IMR-90 (cell line): ENCODE measurements at regions not wholly inside any gene's neighbourhood (a gene's known extent, or its start where the extent isn't known, plus 50 kb on each side); places are given as distances from the start of the nearest gene placed in this dataset.

Experiments
- ATAC-seq: fragments of 200-7000 bp; cut with Tn5 transposase; 2 replicates; pipeline ENCODE4 v1.9.1; 2020; ENCODE audit warnings: low read depth, mild to moderate bottlenecking, moderate library complexity
- BruUV-seq: library from RNA; stranded (reverse); fragments of 400-500 nt; replicated peaks from 2 replicates; lab custom pipeline; 2021; lab: Mats Ljungman, UMichigan
- CTCF ChIA-PET: fragments of 300-600 bp; formaldehyde crosslinking; extraction: SDS; loops from one replicate; lab custom pipeline; 2021; ENCODE audit warnings: antibody characterized with exemption; lab: Yijun Ruan, JAX
- POLR2A ChIA-PET: fragments of 300-600 bp; sonication (Branson Sonifier 250); formaldehyde crosslinking; loops from one replicate; lab custom pipeline; 2022; ENCODE audit warnings: antibody characterized with exemption; ENCODE audit not compliant: unreplicated experiment; lab: Charles Lee
- DNase-seq: peaks from one replicate; pipeline ENCODE4 v3.0.0; 2013
- H2AFZ ChIP-seq: replicated peaks from 2 replicates; pipeline ENCODE3; 2013; ENCODE audit warnings: low read length, mild to moderate bottlenecking; ENCODE audit not compliant: poor library complexity
- H2AK5ac ChIP-seq: 2 replicates; pipeline ENCODE4 v1.6.1; 2013; ENCODE audit warnings: low read depth, low read length, inconsistent platforms
- H2AK9ac ChIP-seq: replicated peaks from 2 replicates; pipeline ENCODE3; 2013; ENCODE audit warnings: mild to moderate bottlenecking, low read depth, low read length, moderate library complexity; ENCODE audit not compliant: poor library complexity
- H2BK120ac ChIP-seq: 2 replicates; pipeline ENCODE4 v1.6.1; 2013; ENCODE audit warnings: low read depth, low read length, inconsistent platforms
- H2BK15ac ChIP-seq: 3 replicates; pipeline ENCODE4 v1.6.1; 2013; ENCODE audit warnings: low read depth, low read length, inconsistent platforms
- H2BK20ac ChIP-seq: 2 replicates; pipeline ENCODE4 v1.6.1; 2013; ENCODE audit warnings: low read depth, mild to moderate bottlenecking, inconsistent platforms, low read length, moderate library complexity
- H2BK5ac ChIP-seq: 2 replicates; pipeline ENCODE4 v1.6.1; 2013; ENCODE audit warnings: mild to moderate bottlenecking, low read depth, low read length, inconsistent platforms; ENCODE audit not compliant: poor library complexity, severe bottlenecking
- H3K14ac ChIP-seq: replicated peaks from 2 replicates; pipeline ENCODE4 v1.6.1; 2013; ENCODE audit warnings: low read depth, low read length, inconsistent platforms
- H3K18ac ChIP-seq: 2 replicates; pipeline ENCODE4 v1.6.1; 2013; ENCODE audit warnings: low read depth, low read length, control low read depth
- H3K23ac ChIP-seq: 2 replicates; pipeline ENCODE4 v1.6.1; 2013; ENCODE audit warnings: low read depth, low read length, inconsistent platforms
- H3K27ac ChIP-seq: 2 replicates; pipeline ENCODE4 v1.5.1; 2013; ENCODE audit warnings: mild to moderate bottlenecking, control low read depth, low read length; ENCODE audit not compliant: insufficient read depth
- H3K27me3 ChIP-seq: 2 replicates; pipeline ENCODE4 v1.6.1; 2013; ENCODE audit warnings: low read length; ENCODE audit not compliant: control insufficient read depth, insufficient read depth
- H3K36me3 ChIP-seq: 2 replicates; pipeline ENCODE4 v1.6.1; 2013; ENCODE audit warnings: low read length, mixed read lengths; ENCODE audit not compliant: control insufficient read depth, insufficient read depth
- H3K4ac ChIP-seq: 2 replicates; pipeline ENCODE4 v1.6.1; 2013; ENCODE audit warnings: low read depth, low read length, inconsistent platforms
- H3K4me1 ChIP-seq: 2 replicates; pipeline ENCODE4 v1.6.1; 2013; ENCODE audit warnings: low read length, mixed read lengths; ENCODE audit not compliant: control insufficient read depth, insufficient read depth
- H3K4me2 ChIP-seq: 2 replicates; pipeline ENCODE4 v1.6.1; 2013; ENCODE audit warnings: low read depth, mild to moderate bottlenecking, control low read depth, low read length, moderate library complexity
- H3K4me3 ChIP-seq: 2 replicates; pipeline ENCODE4 v1.5.1; 2013; ENCODE audit warnings: low read depth, mild to moderate bottlenecking, control low read depth, low read length, moderate library complexity; ENCODE audit not compliant: insufficient read depth
- H3K56ac ChIP-seq: 2 replicates; pipeline ENCODE4 v1.6.1; 2013; ENCODE audit warnings: low read length, inconsistent platforms; ENCODE audit not compliant: insufficient read depth; ENCODE audit errors: extremely low read depth
- H3K79me1 ChIP-seq, 2 experiments: 2 replicates each; pipeline ENCODE4 v1.6.1; 2013; ENCODE audit warnings: low read length in 2 of 2, inconsistent platforms in 1 of 2, low read depth in 1 of 2
- H3K9ac ChIP-seq: 2 replicates; pipeline ENCODE4 v1.6.1; 2013; ENCODE audit warnings: low read depth, low read length, control low read depth
- H3K9me1 ChIP-seq: 2 replicates; pipeline ENCODE4 v1.6.1; 2013; ENCODE audit warnings: low read length, inconsistent platforms; ENCODE audit not compliant: insufficient read depth
- H3K9me3 ChIP-seq: 2 replicates; pipeline ENCODE4 v1.6.1; 2013; ENCODE audit warnings: low read length; ENCODE audit not compliant: control insufficient read depth, insufficient read depth
- H4K20me1 ChIP-seq: 2 replicates; pipeline ENCODE4 v1.6.1; 2013; ENCODE audit warnings: low read length, inconsistent platforms; ENCODE audit not compliant: insufficient read depth
- H4K5ac ChIP-seq: 2 replicates; pipeline ENCODE4 v1.6.1; 2013; ENCODE audit warnings: mild to moderate bottlenecking, low read depth, low read length, control low read depth
- H4K8ac ChIP-seq, 2 experiments: 2 replicates each; pipeline ENCODE4 v1.6.1; 2013; ENCODE audit warnings: low read depth in 2 of 2, low read length in 2 of 2, control low read depth in 1 of 2, inconsistent platforms in 1 of 2
- H4K91ac ChIP-seq: 2 replicates; pipeline ENCODE4 v1.6.1; 2013; ENCODE audit warnings: low read depth, low read length, inconsistent platforms; ENCODE audit not compliant: insufficient read depth
- BHLHE40 ChIP-seq: fragments of 150-350 bp; IDR thresholded peaks from 2 replicates; pipeline ENCODE4 v1.6.1; 2016; ENCODE audit warnings: mild to moderate bottlenecking, low read depth, low read length
- CEBPB ChIP-seq: IDR thresholded peaks from 2 replicates; pipeline ENCODE4 v1.6.1; 2012; ENCODE audit warnings: low read depth, low read length, improper control_type of control experiment
- CHD1 ChIP-seq: IDR thresholded peaks from 2 replicates; pipeline ENCODE4 v1.6.1; 2012; ENCODE audit warnings: low read depth, low read length, improper control_type of control experiment
- FOS ChIP-seq: fragments of 150-350 bp; IDR thresholded peaks from 2 replicates; pipeline ENCODE4 v1.6.1; 2016; ENCODE audit warnings: low read depth, low read length
- MAZ ChIP-seq: IDR thresholded peaks from 2 replicates; pipeline ENCODE4 v1.6.1; 2012; ENCODE audit warnings: low read depth, mild to moderate bottlenecking, low read length, improper control_type of control experiment, moderate library complexity, borderline replicate concordance
- MXI1 ChIP-seq: IDR thresholded peaks from 2 replicates; pipeline ENCODE4 v1.6.1; 2012; ENCODE audit warnings: low read depth, mild to moderate bottlenecking, low read length, moderate library complexity, borderline replicate concordance
- POLR2A ChIP-seq: IDR thresholded peaks from 2 replicates; pipeline ENCODE4 v1.6.1; 2012; ENCODE audit warnings: mild to moderate bottlenecking, low read depth, low read length
- RCOR1 ChIP-seq: IDR thresholded peaks from 2 replicates; pipeline ENCODE4 v1.6.1; 2012; ENCODE audit warnings: mild to moderate bottlenecking, low read length, improper control_type of control experiment; ENCODE audit not compliant: insufficient replicate concordance
- RFX5 ChIP-seq: IDR thresholded peaks from 2 replicates; pipeline ENCODE4 v1.8.0; 2012; ENCODE audit warnings: low read depth, mild to moderate bottlenecking, low read length, moderate library complexity
- SMC3 ChIP-seq: fragments of 150-350 bp; IDR thresholded peaks from 2 replicates; pipeline ENCODE4 v1.6.1; 2016; ENCODE audit warnings: low read depth, mild to moderate bottlenecking, antibody characterized with exemption, low read length, moderate library complexity
- WGBS, 2 experiments: methylation state at CpG; one replicate each; pipeline versions ENCODE4 v1.1.5 to v1.1.7; 2013; ENCODE audit warnings: missing lambda C conversion rate in 2 of 2; ENCODE audit not compliant: insufficient read length in 1 of 2; ENCODE audit errors: extremely low coverage in 2 of 2; 5-methylcytosine and 5-hydroxymethylcytosine counted together
- dilution Hi-C: fragments of 300-500 bp; cut with HindIII; formaldehyde crosslinking; loops from one replicate; pipeline ENCODE4 v1.14.3; 2018; ENCODE audit warnings: low sequenced_read_pairs; ENCODE audit not compliant: unreplicated experiment
- in situ Hi-C: fragments of 300-500 bp; cut with MboI; formaldehyde crosslinking; loops from 3 replicates; pipeline ENCODE4 v1.14.3; 2019; ENCODE audit warnings: low sequenced_read_pairs, inconsistent platforms, mixed read lengths
- intact Hi-C: fragments of 100-400 bp; cut with micrococcal nuclease; formaldehyde crosslinking; loops from 2 replicates; pipeline ENCODE4 v1.10.0; 2022
- TF ChIP-seq, protein P1 (sequence below): fragments of 150-350 bp; IDR thresholded peaks from 2 replicates; pipeline ENCODE4 v1.6.1; 2017; ENCODE audit warnings: mild to moderate bottlenecking, antibody characterized with exemption, low read length, low read depth
- TF ChIP-seq, protein P2 (sequence below): fragments of 150-350 bp; IDR thresholded peaks from 2 replicates; pipeline ENCODE4 v1.6.1; 2016; ENCODE audit warnings: low read depth, mild to moderate bottlenecking, low read length, moderate library complexity, borderline replicate concordance
- TF ChIP-seq, protein P3 (sequence below): conservative IDR thresholded peaks from 2 replicates; pipeline ENCODE4 v1.5.1; 2012; ENCODE audit warnings: mild to moderate bottlenecking, low read depth, low read length, improper control_type of control experiment

DNA sequence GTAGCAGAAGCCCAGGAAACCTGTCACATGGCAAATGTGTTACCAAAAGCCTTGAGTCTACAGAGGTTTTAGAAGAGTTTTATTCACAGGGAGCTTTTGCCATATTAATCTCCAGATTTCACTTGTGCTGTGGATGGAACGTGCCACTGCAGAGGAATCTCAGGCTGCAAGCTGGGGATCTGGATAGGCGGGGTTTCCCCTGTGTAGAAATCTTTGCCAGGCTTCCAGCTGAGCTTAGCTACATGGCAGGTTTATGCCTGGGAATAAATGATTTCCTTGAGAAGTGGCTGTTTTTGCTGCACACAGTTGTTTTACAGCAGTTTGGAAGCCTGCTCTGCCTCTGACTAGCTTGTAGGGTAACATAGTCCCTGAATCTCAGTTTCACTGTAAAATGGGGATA, 224.6 kb upstream of the PLPPR1 start:
- no peak for ATAC-seq
- Histone ChIP-seq H3K14ac (no peak overlapping the region), H4K5ac (no peak overlapping the region), H2BK5ac (no peak overlapping the region), H3K56ac (no peak overlapping the region), H3K9me1 (no peaks in the 10 kb centered on the region), H3K36me3 (no peaks in the 10 kb centered on the region), H3K4me1 (no peaks in the 10 kb centered on the region), H4K20me1 (no peaks in the 10 kb centered on the region), H2AK5ac (no peak overlapping the region), H2BK15ac (no peak overlapping the region), H3K18ac (no peak overlapping the region), H3K9ac (no peak overlapping the region), H2BK20ac (no peak overlapping the region), H3K23ac (no peak overlapping the region), H2AK9ac (no peak overlapping the region), H4K91ac (no peak overlapping the region), H3K9me3 (peaks cover 4% of the 10 kb centered on the region; the same call in 1 of the 2 replicates), H2AFZ (no peak overlapping the region), H2BK120ac (no peak overlapping the region), H3K4me3 (no peak overlapping the region), H3K27ac (no peak overlapping the region), H3K4ac (no peak overlapping the region), H3K4me2 (no peak overlapping the region), H3K27me3 (no peaks in the 10 kb centered on the region), H4K8ac (no peak overlapping the region), H3K79me1 (no peaks in the 10 kb centered on the region)
- 19% methylated on average over 2 of the region's 2 CpGs; no CpG with 5 or more reads in 1 of the 2 experiments for WGBS, 2 experiments
- dilution Hi-C loops, result no loop called here
- no peak for DNase-seq
- intact Hi-C loops, result no loop called here
- ChIA-PET CTCF (no interaction called here), POLR2A (no interaction called here)
- BruUV-seq, result no TSS peak
- TF ChIP-seq POLR2A, result no peak
- no peak for TF ChIP-seq MAZ
- TF ChIP-seq CEBPB, result no peak
- TF ChIP-seq, protein P1, sequence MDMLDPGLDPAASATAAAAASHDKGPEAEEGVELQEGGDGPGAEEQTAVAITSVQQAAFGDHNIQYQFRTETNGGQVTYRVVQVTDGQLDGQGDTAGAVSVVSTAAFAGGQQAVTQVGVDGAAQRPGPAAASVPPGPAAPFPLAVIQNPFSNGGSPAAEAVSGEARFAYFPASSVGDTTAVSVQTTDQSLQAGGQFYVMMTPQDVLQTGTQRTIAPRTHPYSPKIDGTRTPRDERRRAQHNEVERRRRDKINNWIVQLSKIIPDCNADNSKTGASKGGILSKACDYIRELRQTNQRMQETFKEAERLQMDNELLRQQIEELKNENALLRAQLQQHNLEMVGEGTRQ, result no peak
- TF ChIP-seq, protein P2, sequence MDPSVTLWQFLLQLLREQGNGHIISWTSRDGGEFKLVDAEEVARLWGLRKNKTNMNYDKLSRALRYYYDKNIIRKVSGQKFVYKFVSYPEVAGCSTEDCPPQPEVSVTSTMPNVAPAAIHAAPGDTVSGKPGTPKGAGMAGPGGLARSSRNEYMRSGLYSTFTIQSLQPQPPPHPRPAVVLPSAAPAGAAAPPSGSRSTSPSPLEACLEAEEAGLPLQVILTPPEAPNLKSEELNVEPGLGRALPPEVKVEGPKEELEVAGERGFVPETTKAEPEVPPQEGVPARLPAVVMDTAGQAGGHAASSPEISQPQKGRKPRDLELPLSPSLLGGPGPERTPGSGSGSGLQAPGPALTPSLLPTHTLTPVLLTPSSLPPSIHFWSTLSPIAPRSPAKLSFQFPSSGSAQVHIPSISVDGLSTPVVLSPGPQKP, result no peak
- no peak for TF ChIP-seq SMC3
- TF ChIP-seq RCOR1, result no peak
- TF ChIP-seq FOS, result no peak
- TF ChIP-seq, protein P3, sequence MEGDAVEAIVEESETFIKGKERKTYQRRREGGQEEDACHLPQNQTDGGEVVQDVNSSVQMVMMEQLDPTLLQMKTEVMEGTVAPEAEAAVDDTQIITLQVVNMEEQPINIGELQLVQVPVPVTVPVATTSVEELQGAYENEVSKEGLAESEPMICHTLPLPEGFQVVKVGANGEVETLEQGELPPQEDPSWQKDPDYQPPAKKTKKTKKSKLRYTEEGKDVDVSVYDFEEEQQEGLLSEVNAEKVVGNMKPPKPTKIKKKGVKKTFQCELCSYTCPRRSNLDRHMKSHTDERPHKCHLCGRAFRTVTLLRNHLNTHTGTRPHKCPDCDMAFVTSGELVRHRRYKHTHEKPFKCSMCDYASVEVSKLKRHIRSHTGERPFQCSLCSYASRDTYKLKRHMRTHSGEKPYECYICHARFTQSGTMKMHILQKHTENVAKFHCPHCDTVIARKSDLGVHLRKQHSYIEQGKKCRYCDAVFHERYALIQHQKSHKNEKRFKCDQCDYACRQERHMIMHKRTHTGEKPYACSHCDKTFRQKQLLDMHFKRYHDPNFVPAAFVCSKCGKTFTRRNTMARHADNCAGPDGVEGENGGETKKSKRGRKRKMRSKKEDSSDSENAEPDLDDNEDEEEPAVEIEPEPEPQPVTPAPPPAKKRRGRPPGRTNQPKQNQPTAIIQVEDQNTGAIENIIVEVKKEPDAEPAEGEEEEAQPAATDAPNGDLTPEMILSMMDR, result no peak
- no peak for TF ChIP-seq BHLHE40
- TF ChIP-seq CHD1, result no peak
- no peak for TF ChIP-seq MXI1
- no peak for TF ChIP-seq RFX5
- in situ Hi-C loops, result no loop called here
